Right renal pelvis (tissue), 4 donors: ENCODE measurements at regions not wholly inside any gene's neighbourhood (a gene's known extent, or its start where the extent isn't known, plus 50 kb on each side); places are given as distances from the start of the nearest gene placed in this dataset.

ENCODE experiments used
- DNase-seq, 4 donors: peaks; one replicate each; pipeline ENCODE4 v3.0.0-alpha.2; 2013; ENCODE audit warnings: low read depth in 4 of 4, low spot score in 3 of 4, missing footprints in 1 of 4

DNA sequence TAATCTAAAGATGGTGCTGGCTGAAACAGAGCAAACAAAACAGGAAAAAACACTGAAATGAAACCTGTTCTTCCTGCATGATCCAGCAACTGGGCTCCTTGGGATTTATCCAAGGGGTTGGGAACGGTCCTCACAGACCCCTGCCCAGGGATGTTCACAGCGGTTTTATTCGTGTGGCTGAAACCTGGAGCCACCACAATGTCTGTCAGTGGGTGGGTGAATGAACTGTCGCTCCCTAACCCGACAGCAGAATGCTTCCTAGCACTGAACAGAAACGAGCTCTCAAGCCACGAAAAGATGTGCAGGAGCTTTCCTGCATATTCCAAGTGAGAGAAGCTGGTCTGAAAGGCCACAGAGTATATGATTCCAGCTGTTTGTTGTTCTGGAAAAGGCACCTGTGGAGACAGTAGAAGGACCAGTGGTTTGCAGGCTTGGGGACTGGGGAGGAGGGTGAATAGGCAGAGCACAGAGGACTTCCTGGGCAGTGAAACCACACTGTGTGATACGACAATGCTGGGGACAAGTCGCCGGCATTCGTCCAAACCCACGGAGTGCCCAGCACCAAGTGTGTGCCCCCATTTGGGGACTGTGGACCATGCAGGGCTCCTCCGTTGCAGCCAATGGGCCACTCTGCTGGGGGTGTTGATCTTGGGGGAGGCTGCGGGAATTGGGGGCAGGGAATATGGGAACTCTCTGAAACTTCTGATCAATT lies 73.9 kb downstream of the TEX29 start:
- no peak for DNase-seq

- no peak for DNase-seq
Measured at GRCh38 chr13:111395511-111396393, 75.3 kb downstream of the TEX29 start.

DNA sequence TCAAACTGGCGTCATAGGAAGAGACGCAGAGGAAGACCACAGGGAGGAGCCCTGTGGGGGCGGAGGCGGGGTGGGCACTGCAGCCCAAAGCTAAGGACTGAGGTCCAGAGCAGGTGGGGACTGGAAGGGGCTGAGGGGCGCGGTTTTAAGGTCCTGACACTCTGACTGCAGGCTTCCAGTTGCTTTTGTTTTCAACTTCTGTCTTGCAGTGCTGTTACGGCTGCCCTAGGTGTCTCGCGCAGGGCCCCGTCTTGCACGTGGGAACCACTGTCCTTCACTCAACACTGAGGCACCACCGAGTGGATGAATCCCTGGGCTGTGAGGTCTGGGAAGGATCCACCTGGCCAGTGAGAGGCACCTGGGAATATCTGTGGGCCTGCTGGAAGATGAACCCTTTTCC lies 76.0 kb downstream of the TEX29 start:
- DNase-seq: no peak

DNA sequence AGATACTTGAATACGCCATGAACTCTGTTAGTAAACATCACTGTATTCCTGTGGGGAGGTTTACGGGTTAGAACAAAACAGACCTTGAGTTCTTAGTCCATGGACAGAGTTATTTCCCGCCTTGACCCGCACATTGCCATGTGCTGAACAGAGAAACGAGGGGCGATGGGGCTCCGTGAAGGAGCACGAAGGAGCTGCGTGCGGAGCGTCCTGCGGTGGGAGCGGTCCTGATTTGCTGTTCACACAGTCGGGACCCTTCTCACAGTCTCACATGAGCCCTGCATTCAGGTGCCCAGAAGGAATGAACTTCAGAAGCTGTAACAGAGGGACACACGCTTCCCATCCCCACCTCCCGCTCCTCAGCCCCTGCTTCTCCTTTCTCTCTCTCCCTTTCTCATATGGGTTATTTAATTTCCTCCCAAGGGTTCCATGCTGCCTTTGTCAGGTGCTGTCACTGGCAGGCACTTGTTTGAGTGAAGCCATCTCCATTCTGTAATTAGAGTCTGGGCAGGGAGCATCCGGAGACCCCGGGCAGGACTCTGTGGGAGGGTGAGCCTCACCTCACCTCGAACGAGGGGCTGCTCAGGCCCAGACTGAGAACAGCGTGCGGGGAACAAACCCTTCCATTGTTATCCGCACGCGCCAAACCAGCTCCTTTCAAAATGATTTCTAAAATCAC lies 76.9 kb downstream of the TEX29 start:
- DNase-seq: no peak

DNA sequence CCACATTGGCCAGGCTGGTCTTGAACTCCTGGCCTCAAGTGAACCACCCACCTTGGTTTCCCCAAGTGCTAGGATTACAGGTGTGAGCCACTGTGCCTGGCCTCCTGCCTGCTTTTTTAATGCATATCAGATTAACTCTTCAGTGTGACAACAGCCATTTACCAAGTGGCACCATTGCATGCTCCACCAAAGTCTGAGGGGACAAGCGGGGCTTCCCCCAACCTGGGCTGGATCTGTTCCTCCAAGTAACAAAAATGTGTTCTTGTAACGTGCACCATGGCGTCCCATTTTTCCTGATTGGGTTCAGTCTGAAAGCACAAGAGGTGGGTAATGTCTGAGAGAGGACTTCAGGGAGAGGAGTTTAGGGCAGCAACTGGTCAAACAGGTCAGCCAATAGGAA lies 77.8 kb downstream of the TEX29 start:
- no peak for DNase-seq

GRCh38 chr13:111398715-111399299 lies 78.4 kb downstream of the TEX29 start:
- no peak for DNase-seq

DNA sequence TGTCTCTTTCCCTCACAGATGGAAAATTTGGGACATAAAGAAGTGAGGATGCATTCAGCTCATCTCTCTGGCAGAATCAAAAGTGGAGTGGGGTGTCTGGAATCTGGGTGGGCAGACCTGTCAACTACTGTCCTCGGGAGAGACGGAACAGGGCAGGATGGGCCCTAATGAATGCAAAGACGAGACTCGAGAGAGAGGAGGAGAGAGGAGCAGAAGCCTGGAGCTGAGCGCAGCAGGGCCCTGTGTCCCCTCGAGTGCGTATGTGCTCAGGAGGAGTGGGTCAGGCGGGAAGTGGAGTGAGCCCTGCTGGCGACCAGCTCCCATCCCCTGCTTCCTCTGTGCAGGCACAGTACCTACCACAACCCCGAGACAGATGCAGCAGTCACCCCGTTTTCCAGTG lies 78.9 kb downstream of the TEX29 start:
- no peak for DNase-seq

DNA sequence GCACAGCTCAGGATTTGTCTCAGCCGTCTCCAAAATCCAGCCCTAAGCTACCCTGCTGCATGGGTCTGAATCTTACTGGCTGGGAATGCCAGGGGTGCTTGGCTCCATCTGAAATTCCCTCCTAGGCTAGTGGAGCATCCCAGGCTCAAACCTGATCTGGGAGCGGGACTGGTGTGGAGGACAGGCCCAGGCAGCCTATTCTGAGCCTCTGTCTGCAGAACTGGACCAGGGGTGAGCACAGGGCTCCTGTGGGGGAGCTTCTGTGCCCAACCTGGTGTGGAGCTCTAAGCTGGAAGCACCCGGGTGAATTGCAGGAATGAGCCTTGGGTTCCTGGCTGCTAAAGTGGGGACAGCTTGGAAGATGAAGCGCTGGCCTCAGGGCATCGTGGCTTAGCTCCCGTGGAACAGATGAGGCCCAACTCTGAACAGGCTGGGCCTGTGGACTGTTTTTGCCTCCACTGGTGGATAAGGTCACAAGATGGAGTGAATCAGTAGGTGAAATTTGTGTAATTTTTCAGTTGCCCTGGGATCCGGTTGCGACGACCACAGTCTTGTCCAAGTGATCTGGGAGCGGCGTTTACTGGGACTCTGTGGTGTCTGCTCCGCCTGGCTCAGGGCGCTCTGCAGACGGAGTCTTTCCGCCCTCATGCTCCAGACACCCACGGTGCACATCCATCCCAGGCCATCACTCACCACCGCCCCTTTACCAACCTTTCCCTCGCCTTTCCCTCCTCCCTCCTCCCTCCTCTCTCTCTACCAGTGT lies 79.5 kb downstream of the TEX29 start:
- DNase-seq: no peak

DNA sequence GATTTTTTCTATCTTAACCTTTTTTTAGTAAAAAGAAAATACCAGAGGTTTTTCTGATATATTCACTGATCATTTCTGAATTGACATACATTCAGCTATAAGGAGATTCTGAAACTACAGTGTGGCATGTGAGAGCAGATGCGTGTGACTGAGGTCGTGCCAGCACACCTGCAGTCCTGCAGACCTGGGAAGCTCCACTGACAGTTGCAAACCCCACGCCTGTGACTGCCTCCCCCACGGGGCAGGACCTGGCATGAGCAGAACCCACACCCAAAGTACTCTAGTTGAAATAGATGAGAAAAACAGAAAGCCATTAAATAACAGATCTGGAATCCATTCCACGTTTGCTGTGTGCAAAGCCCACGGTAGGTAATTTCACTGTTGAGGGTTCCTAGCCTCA lies 80.7 kb downstream of the TEX29 start:
- no peak for DNase-seq

DNA sequence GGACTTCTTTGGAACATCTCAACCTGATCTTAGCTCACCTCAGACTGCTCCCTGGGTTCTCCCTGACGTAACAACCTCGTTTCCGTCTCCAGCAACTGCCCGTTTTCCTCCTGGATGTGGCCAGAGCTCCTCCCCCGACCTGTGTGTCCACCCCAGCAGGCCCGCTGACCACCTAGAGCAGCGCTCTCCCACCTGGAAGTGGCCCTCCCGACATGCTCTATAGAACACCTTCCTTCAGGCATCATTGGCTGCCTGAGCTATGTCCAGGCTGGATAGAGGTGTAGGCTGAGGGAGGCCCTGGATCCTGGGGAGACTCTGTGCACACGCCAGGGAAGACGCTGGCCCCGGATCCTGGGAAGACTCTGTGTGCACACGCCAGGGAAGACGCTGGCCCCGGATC lies 81.3 kb downstream of the TEX29 start:
- no peak for DNase-seq

GRCh38 chr13:111402441-111402840 lies 82.0 kb downstream of the TEX29 start:
- DNase-seq: no peak

DNA sequence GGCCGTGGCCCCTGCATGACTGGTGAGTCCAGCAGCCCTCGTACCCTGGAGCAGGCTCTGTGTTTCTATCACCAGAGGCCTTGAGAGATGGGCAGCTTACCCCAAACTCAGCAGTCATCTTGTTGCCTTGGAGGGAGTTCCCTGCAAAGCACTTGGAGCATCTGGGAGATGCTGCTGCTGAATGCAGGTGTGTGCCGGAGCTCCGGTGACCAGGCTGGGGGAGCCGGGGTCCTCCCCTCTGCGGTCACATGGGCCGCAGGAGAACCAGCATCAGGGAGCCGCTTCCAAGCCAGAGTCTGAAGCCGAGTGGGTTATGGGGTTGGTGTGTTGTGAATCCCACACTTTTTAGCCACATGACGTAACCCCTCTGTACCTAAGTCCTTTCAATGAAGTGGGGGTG lies 82.8 kb downstream of the TEX29 start:
- DNase-seq: no peak

DNA sequence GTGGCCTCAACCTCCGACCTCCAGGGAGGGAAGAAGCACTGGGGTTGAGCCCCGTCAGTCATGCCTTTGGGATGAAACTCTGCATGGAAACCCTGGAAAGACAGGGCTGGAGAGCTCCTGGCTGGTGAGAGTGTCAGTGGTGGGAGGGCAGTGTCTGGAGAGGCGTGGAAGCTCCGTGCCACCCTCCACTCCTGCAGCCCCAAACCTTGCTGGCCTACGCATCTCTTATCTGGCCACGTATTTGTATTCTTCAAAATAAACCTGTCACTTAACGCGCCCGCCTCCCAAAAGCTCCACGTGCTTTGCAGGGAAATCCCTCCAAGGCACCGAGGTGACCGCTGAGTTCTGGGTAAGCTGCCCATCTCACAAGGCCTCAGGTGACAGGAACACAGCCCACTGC lies 84.3 kb downstream of the TEX29 start:
- DNase-seq: no peak

DNA sequence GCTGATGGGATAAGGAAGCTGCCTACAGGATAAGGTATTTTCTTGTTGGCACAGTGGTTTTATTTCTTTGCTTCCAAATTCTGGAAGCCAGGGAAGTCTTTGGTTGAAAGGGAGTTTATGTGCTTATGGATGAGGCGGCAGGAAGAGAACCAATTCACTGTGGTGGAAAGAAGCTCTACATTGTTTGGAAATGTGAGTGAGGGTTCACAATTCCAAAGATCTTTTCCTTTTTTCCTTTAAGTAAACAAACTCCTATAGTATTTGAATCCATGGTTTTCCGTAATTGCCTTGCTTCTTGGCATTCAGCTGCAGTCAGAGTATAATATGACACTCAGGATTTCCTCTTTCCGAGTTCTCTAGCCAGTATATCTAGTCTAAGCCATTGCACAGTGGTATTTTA lies 86.2 kb downstream of the TEX29 start:
- DNase-seq: no peak

DNA sequence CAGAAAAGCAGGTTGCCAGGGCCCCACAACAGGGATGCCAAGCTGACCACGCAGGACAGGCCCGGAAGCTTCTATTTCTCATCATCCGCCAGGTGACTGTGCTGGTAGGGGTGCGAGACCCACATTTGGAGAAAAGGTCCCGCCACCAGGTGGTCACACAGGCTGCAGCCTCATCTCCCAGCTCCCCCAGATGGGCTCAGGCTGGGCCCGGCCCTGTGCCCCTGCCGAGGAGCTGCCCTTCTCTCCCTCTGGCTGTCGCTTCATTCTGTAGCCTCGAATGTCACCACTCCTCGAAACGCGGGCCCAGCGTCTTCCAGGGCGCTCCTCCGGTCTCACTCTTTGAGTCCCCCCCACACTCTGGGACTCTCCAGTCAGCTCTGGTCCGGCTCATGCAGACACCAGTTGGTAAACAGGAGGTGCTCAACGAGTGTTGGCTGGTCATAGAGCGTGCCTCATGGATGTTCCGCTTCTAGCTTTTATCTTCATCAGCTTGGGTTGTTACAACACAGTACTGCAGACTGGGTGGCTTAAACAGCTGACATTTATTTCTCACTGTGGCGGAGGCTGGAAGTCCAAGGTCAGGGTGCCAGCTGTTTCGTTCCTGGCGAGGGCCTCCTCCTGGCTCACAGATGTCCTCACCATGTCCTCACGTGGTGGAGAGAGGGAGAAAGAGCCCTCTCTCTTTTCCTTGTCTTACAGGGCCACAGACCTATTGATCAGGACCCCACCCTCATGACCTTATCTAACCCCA lies 87.1 kb downstream of the TEX29 start:
- DNase-seq: no peak

- no peak for DNase-seq
Measured at GRCh38 chr13:111409413-111409812, 89.0 kb downstream of the TEX29 start.

DNA sequence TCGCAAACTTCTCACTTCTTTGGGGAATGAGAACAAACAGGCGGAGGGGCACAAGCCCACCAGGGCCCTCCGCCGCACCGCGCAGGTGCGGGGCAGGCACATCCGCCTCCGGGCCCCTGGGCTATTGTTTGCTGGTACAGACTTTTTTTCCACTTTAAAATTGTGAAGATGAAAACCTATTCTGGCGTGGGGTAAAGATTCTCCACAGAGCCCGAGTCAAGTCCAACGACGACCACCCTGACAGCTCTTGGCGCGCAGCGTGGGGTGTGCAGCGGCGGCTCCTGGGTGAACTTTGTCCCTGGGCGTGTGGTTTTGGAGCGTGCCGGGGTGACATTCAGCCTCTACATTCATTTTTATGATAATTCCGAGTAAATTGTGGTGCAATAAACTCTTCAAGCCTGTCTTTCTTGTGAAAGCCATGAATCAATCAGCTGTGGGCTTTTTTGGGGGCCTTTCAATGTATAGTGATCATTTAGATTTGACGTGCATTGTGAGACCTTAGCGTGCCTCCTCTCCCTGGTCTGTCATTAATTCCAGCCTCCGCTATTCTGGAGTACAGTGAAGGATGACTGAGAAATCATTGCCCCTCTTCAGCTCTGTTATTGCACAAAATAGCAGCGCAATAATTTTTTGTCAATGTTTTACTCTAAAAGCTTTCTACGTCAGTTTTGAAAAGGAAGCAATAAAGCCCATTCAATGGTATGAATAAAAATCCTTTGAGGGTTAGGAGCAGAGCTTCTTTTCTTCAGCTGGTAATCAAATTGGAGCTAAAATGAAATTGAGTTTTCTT lies 90.0 kb downstream of the TEX29 start:
- no peak for DNase-seq

- no peak for DNase-seq
Measured at GRCh38 chr13:111411151-111411858, 90.9 kb downstream of the TEX29 start.
